ENCODE measurements at regions not wholly inside any gene's neighbourhood (a gene's known extent, or its start where the extent isn't known, plus 50 kb on each side); places are given as distances from the start of the nearest gene placed in this dataset.

GRCh38 chr16:47920709-47921108, 235.1 kb downstream of the ABCC12 start:
- TF ChIP-seq TCF7L2 (IDR thresholded peaks at IDR 0.05; ENCODE audit: low read depth, low read length): no peak
- TF ChIP-seq POLR2AphosphoS5 (IDR thresholded peaks at IDR 0.05; ENCODE audit: control insufficient read depth, insufficient read depth, low read depth, low read length): no peak
- TF ChIP-seq CCAR2 (IDR thresholded peaks at IDR 0.05; ENCODE audit: low read depth, low read length): no peak
- no peak for TF ChIP-seq E2F4 (CRISPR knock-in tag; IDR thresholded peaks at IDR 0.05; ENCODE audit: low read depth)
